ENCODE measurements at regions not wholly inside any gene's neighbourhood (a gene's known extent, or its start where the extent isn't known, plus 50 kb on each side); places are given as distances from the start of the nearest gene placed in this dataset.

GRCh38 chr5:5933651-5934050, 444.7 kb downstream of the MED10 start:
- Histone ChIP-seq H3K4me1 (no peaks in the 10 kb centered on the region), H3K9me3 (no peaks in the 10 kb centered on the region), H3K27ac (no peak overlapping the region), H3K4me3 (no peak overlapping the region), H3K27me3 (no peaks in the 10 kb centered on the region), H3K36me3 (no peaks in the 10 kb centered on the region)
- intact Hi-C loops (cut with DNase I; ENCODE audit: low total_unique reads) = no loop called here
- no peak for DNase-seq (ENCODE audit: low spot score in 2 of 2)
- TF ChIP-seq POLR2AphosphoS5 (IDR thresholded peaks at IDR 0.05) = no peak

GRCh38 chr5:5932824-5933223, 445.5 kb downstream of the MED10 start:
- Histone ChIP-seq H3K27me3 (no peaks in the 10 kb centered on the region), H3K9me3 (no peaks in the 10 kb centered on the region), H3K4me3 (no peak overlapping the region), H3K36me3 (no peaks in the 10 kb centered on the region), H3K4me1 (no peaks in the 10 kb centered on the region), H3K27ac (no peak overlapping the region)
- no peak for DNase-seq (ENCODE audit: low spot score in 2 of 2)
- intact Hi-C loops (cut with DNase I; ENCODE audit: low total_unique reads) = no loop called here
- TF ChIP-seq CTCF (IDR thresholded peaks at IDR 0.05) (no peak), POLR2AphosphoS5 (IDR thresholded peaks at IDR 0.05) (no peak), POLR2A (IDR thresholded peaks at IDR 0.05) (no peak)

- peaks cover 0 to 4% of the 10 kb centered on the region in 2 donors for H3K27me3 ChIP-seq
- DNase-seq (ENCODE audit: low spot score in 2 of 2) = no peak
Measured at GRCh38 chr5:5930561-5930960, 447.8 kb downstream of the MED10 start.

GRCh38 chr5:5929291-5930020, 448.9 kb downstream of the MED10 start:
- H3K27me3 ChIP-seq = peaks cover 0 to 4% of the 10 kb centered on the region in 2 donors
- no peak overlapping the region for H3K27ac ChIP-seq
- no peak for DNase-seq (ENCODE audit: low spot score in 2 of 2)
- no peak overlapping the region for H3K4me3 ChIP-seq
- H3K4me1 ChIP-seq = no peaks in the 10 kb centered on the region
- H3K9me3 ChIP-seq = no peaks in the 10 kb centered on the region
- H3K36me3 ChIP-seq = no peaks in the 10 kb centered on the region
- TF ChIP-seq POLR2A (IDR thresholded peaks at IDR 0.05) (no peak), CTCF (IDR thresholded peaks at IDR 0.05) (no peak), POLR2AphosphoS5 (IDR thresholded peaks at IDR 0.05) (no peak)
- intact Hi-C loops (cut with DNase I; ENCODE audit: low total_unique reads) = no loop called here

More at GRCh38 chr5:5930561-5930960, 447.8 kb downstream of the MED10 start:
- Histone ChIP-seq H3K9me3 (no peaks in the 10 kb centered on the region), H3K36me3 (no peaks in the 10 kb centered on the region), H3K27ac (no peak overlapping the region), H3K4me1 (no peaks in the 10 kb centered on the region), H3K4me3 (no peak overlapping the region)
- TF ChIP-seq POLR2A (IDR thresholded peaks at IDR 0.05) = no peak
- TF ChIP-seq POLR2AphosphoS5 (IDR thresholded peaks at IDR 0.05) = no peak
- no peak for TF ChIP-seq CTCF (IDR thresholded peaks at IDR 0.05)
- intact Hi-C loops (cut with DNase I; ENCODE audit: low total_unique reads) = no loop called here

GRCh38 chr5:5925191-5925590, 453.2 kb downstream of the MED10 start:
- no peak for DNase-seq (ENCODE audit: low spot score in 2 of 2)
- no peaks in the 10 kb centered on the region for H3K36me3 ChIP-seq
- no peak overlapping the region for H3K4me3 ChIP-seq
- intact Hi-C loops (cut with DNase I; ENCODE audit: low total_unique reads) = no loop called here
- H3K9me3 ChIP-seq = no peaks in the 10 kb centered on the region
- no peak for TF ChIP-seq CTCF (IDR thresholded peaks at IDR 0.05)
- no peak for TF ChIP-seq POLR2AphosphoS5 (IDR thresholded peaks at IDR 0.05)
- no peak for TF ChIP-seq POLR2A (IDR thresholded peaks at IDR 0.05)
- peaks cover 0 to 4% of the 10 kb centered on the region in 2 donors for H3K27me3 ChIP-seq
- no peak overlapping the region for H3K27ac ChIP-seq
- H3K4me1 ChIP-seq = no peaks in the 10 kb centered on the region

All from breast epithelium (tissue), 4 donors.